ENCODE measurements at regions not wholly inside any gene's neighbourhood (a gene's known extent, or its start where the extent isn't known, plus 50 kb on each side); places are given as distances from the start of the nearest gene placed in this dataset.
A peak's percentile ranks its signal among the peaks of the same experiment; 100 is the strongest.

DNA sequence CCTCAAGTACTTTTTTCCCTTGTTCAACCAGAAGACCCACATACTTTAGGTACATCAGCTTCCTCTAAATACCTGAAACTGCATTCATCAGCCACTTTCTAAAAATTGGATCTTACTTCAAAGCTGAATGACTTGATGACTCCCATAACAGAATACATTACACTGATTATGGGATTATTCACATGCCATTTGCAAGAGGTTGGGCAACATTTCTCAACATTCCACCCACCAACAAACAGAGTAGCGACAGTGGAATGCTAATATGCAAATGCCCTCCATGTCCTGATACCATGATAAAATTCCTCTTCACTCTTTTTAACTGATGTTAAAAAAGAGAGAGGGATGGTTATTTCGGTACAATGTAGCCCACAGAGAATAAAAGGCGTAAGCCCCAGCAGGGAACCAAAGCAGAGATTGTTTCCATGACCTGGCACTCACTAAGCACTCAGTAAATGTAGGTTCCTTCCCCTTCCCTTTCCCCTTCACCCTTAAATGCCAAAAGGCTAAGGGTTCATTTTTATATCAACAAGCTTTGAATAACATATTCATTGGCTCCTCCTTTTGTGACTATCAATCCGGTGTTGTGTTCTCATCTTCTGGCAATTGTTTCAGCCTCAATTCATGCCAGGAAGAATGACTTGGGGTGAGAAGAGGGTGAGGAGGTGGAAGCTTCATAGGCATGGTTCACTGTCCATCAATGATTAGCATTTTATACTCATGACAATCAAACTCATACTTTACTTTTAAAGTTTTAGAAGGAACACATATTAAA, 317.2 kb downstream of the DHX15 start (continued):
- TF ChIP-seq, protein P1, sequence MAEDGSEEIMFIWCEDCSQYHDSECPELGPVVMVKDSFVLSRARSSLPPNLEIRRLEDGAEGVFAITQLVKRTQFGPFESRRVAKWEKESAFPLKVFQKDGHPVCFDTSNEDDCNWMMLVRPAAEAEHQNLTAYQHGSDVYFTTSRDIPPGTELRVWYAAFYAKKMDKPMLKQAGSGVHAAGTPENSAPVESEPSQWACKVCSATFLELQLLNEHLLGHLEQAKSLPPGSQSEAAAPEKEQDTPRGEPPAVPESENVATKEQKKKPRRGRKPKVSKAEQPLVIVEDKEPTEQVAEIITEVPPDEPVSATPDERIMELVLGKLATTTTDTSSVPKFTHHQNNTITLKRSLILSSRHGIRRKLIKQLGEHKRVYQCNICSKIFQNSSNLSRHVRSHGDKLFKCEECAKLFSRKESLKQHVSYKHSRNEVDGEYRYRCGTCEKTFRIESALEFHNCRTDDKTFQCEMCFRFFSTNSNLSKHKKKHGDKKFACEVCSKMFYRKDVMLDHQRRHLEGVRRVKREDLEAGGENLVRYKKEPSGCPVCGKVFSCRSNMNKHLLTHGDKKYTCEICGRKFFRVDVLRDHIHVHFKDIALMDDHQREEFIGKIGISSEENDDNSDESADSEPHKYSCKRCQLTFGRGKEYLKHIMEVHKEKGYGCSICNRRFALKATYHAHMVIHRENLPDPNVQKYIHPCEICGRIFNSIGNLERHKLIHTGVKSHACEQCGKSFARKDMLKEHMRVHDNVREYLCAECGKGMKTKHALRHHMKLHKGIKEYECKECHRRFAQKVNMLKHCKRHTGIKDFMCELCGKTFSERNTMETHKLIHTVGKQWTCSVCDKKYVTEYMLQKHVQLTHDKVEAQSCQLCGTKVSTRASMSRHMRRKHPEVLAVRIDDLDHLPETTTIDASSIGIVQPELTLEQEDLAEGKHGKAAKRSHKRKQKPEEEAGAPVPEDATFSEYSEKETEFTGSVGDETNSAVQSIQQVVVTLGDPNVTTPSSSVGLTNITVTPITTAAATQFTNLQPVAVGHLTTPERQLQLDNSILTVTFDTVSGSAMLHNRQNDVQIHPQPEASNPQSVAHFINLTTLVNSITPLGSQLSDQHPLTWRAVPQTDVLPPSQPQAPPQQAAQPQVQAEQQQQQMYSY (CRISPR knock-in tag; IDR thresholded peaks at IDR 0.05) = no peak
- TF ChIP-seq AFF4 (CRISPR knock-in tag; IDR thresholded peaks at IDR 0.05; ENCODE audit: borderline replicate concordance) (no peak), NR1H2 (CRISPR knock-in tag; IDR thresholded peaks at IDR 0.05) (no peak), MLX (CRISPR knock-in tag; IDR thresholded peaks at IDR 0.05) (no peak), ZNF671 (CRISPR knock-in tag; IDR thresholded peaks at IDR 0.05) (no peak), CDX4 (CRISPR knock-in tag; IDR thresholded peaks at IDR 0.05; ENCODE audit: borderline replicate concordance) (no peak), EMX1 (CRISPR knock-in tag; IDR thresholded peaks at IDR 0.05) (no peak), CREB1 (CRISPR knock-in tag; IDR thresholded peaks at IDR 0.05) (no peak)
- TF ChIP-seq, protein P2, sequence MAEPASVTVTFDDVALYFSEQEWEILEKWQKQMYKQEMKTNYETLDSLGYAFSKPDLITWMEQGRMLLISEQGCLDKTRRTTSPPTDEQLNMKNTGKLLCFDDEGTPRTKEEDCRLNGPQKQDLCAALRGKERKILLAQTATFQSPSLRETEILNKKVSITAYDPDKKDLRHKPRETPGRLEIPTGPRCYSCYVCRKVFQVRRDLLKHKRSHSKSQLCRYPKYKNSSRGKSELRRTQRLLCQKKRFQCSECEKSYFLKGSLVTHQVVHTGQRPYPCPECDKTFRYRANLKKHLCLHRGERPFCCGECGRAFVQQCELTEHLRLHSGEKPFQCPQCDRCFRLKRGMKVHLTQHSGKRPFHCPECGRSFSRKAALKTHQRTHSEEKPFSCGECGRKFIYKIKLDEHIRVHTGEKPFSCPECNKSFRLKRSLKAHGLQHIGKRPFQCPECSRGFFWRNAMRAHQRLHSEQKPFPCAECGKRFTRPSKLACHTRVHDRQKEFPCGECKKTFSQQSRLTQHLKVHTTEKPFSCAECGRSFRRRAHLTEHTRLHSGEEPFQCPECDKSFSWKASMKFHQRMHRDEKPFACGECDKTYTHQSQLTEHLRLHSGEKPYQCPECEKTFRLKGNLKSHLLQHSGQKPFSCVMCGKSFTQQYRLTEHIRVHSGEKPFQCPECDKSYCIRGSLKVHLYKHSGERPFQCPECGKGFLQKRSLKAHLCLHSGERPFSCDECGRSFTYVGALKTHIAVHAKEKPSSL (CRISPR knock-in tag; conservative IDR thresholded peaks at IDR 0.05) = no peak
- TF ChIP-seq, protein P3, sequence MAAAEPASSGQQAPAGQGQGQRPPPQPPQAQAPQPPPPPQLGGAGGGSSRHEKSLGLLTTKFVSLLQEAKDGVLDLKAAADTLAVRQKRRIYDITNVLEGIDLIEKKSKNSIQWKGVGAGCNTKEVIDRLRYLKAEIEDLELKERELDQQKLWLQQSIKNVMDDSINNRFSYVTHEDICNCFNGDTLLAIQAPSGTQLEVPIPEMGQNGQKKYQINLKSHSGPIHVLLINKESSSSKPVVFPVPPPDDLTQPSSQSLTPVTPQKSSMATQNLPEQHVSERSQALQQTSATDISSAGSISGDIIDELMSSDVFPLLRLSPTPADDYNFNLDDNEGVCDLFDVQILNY (CRISPR knock-in tag; IDR thresholded peaks at IDR 0.05) = no peak

GRCh38 chr4:24265989-24266388, 318.4 kb downstream of the DHX15 start:
- Mint-ChIP-seq H3K27me3 (ENCODE audit: low read depth) (peaks cover 2% of the 10 kb centered on the region; the same call in 1 of the 2 replicates), H3K27ac (no peak overlapping the region), H3K4me3 (no peak overlapping the region), H3K36me3 (no peaks in the 10 kb centered on the region), H3K4me1 (peaks cover 42% of the 10 kb centered on the region), H3K9me3 (0 out of 2 replicates have a peak, but pooled peaks cover 3% of the 10 kb centered on the region)
- no peak for DNase-seq (ENCODE audit: low spot score)
- ATAC-seq = peak; percentile 14
- ChIA-PET POLR2A (no interaction called here), CTCF (no interaction called here)
- no peak for TF ChIP-seq ZNF138 (CRISPR knock-in tag; conservative IDR thresholded peaks at IDR 0.05)
- TF ChIP-seq ATF2 (CRISPR knock-in tag; IDR thresholded peaks at IDR 0.05; ENCODE audit: borderline replicate concordance, low read depth) = no peak
- TF ChIP-seq ESRRA (CRISPR knock-in tag; IDR thresholded peaks at IDR 0.05; ENCODE audit: borderline replicate concordance) = no peak
- no peak for TF ChIP-seq PRRX2 (CRISPR knock-in tag; IDR thresholded peaks at IDR 0.05)
- TF ChIP-seq JUN (CRISPR knock-in tag; IDR thresholded peaks at IDR 0.05) = no peak
- no peak for TF ChIP-seq NR1H2 (CRISPR knock-in tag; IDR thresholded peaks at IDR 0.05)
- no peak for TF ChIP-seq GTF2I (CRISPR knock-in tag; conservative IDR thresholded peaks at IDR 0.05)
- no peak for TF ChIP-seq CREM (CRISPR knock-in tag; IDR thresholded peaks at IDR 0.05)
- no peak for TF ChIP-seq AFF4 (CRISPR knock-in tag; IDR thresholded peaks at IDR 0.05; ENCODE audit: borderline replicate concordance)
